GM18909 (cell line): ENCODE measurements at regions not wholly inside any gene's neighbourhood (a gene's known extent, or its start where the extent isn't known, plus 50 kb on each side); places are given as distances from the start of the nearest gene placed in this dataset.

Experiments
- ATAC-seq: cut with Tn5 transposase; IDR thresholded peaks from one replicate; pipeline ENCODE4 v1.9.1; 2021; ENCODE audit warnings: mild to moderate bottlenecking; ENCODE audit not compliant: unreplicated experiment, poor library complexity

- no peak for ATAC-seq
Observed at GRCh38 chr12:59927032-59927431, 331.2 kb downstream of the SLC16A7 start.

DNA sequence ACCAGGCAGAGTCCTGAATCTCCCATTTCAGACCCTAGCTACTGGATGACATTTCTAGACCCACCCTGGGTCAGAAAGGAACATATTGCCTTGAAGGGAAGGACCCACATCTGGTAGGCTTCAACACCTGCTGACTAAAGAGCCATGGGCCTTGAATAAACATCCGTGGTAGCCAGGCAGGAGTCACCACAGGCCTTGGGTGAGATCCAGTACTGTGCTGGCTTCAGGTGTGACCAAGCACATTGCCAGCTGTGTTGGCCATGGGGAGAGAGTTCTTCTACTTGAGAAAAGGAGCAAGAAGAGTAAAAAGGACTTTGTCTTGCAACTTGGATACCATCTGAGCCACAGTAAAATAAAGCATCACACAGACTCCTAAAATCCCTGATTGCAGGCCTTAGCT is 332.6 kb downstream of the SLC16A7 start:
- no peak for ATAC-seq

- no peak for ATAC-seq
Observed at GRCh38 chr12:59929110-59929509, 333.3 kb downstream of the SLC16A7 start.

DNA sequence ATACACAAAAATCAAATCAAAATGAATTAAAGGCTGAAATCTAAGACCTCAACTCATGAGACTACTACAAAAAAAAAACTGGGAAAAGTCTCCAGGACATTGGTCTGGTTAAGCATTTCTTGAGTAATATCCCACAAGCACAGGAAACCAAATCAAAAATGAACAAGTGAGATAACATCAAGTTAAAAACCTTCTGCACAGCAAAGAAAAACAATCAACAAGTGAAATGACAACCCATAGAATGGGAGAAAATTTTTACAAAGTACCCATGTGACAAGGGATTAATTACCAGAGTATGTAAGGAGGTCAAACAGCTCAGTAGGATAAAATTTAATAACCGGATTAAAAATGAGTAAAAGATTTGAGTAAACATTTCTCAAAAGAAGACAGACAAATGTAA is 338.7 kb downstream of the SLC16A7 start:
- ATAC-seq: no peak

DNA sequence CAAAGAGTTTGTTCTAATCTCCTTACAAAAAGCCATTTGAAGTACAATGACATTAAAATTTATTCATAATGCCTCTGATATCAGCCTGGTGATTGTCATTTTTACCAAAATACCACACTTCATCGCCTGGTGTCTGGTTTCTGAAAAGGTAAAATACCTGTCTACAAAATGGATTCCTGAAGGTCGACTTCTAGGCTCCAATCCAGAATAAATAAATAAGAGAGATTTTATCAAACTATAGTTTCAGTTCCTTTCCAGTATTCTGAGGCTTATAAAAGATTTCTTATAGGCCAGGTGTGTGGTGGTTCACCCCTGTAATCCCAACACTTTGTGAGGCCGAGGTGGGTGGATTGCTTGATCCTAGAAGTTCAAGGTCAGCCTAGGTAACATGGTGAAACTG is 340.7 kb downstream of the SLC16A7 start:
- no peak for ATAC-seq

- no peak for ATAC-seq
Observed at GRCh38 chr12:59937148-59937547, 341.3 kb downstream of the SLC16A7 start.

DNA sequence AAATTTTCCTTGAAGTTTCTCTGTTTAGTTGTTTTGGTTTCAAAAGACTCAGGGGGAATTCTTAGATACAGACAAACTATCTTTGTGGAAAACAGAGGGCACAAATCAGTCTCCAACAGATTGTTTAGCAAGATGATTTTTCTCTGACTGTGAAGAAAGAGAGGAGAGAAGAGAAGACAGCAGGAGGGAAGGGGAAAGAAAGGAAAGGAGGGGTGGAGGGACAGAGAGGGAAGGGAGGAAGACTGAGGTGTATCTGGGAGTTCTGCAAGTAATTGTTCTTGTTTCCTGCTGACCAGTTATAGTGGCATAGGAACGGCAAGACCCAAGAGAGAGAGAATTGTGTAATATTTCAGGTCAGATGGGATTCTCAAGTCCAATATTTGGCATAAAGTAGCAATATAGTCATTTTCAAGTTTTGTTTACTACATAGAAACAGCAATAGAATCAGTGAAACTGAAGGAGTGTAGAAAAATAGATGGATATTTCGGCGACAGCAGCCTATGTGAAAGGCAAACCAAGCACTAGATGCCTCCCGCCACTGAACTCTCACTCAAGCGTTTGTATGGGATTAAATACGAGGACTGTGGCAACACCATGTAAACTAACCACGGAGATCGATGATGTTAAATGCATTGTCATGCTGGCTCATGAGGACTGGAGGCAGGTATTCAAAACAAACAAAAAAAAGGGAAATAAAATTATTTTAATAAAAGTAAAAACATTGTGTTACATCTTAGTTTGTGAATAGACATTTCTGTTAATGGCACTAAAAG is 342.5 kb downstream of the SLC16A7 start:
- ATAC-seq: no peak

DNA sequence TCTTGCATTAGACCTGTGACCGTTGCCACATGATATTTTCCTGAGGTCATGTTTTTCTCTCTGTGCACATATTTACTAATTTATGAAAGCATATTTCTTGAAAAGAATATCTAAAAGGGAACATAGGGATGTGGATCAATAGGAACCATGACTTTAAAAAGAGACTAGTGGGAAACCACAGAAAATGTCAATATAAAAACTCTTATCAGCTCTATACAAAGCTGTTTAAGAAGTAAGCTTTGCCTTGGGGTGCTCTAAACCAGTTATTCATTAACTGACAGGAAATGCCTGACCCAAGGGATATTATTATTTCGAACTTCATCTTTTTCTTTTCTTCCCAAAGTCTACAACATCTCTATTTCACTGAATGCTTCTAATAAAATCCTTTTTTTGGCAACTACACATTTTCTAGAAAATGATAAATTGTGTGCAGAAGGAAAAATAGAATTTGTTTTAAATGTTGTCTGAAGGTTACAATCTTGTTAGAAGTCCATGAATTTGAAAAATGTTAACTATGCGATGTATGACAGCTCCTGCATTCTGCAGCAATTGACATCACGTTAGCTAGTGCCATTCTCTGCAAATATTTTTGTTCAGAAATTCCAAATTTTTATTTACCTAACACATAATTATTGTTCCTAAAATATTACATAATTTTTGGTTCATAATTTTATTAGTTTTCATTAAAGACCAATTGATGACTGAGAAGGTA is 345.0 kb downstream of the SLC16A7 start:
- ATAC-seq: no peak

DNA sequence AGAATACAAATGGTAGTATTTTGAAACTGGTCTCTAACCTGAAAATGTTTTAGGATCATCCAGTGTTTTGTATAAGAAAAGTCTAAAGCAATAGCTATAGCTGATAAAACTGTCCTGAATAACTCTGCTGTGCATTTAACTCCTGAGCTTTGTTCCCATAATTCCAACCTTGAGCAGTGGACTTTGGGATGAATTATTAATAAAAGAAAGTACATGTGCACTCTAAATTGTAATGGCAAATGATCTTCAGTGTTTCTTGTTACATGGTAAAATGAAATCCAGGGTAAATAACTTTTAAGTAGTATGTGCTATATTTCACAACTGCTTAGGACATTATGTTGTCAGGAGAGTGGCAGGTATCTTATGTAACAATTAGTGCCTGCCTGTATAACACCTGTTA is 345.6 kb downstream of the SLC16A7 start:
- ATAC-seq: no peak

GRCh38 chr12:59944177-59944576 is 348.3 kb downstream of the SLC16A7 start:
- no peak for ATAC-seq

DNA sequence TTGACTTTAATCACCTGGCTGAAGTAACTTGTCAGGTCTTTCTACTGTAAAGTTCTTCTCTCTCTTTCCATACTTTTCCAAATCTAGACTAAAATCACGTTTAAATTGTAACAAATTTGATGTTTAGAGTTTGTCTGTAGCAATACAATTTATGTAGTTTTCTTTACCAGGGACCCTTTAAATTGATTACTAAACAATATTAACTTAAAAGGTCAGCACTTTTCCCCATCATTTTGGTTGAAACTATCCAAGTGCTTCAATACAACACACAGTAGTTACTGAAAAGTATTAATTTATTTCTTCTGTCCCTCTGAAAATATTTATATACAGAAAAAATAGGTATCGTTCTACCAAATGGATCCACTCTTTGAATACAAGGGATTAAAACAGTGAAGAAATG is 350.8 kb downstream of the SLC16A7 start:
- no peak for ATAC-seq

DNA sequence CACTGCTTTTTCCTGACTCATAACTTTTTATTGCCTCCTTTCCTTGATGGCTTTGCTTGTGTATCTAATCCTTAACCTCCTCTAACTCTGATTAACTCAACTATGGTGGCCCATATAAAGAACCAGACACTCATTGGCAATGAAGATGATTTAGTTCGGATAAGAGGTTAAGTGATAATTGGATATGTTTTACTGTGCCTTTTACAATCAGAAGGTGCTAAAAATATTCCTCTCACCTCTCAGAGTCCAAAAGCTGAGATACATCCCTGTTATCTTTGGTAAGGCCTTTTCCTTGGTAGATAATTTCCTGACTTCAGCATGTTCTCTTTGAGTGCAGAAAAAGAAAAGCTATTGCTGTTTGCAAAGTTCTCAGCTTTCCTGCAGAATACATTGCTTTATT is 367.7 kb downstream of the SLC16A7 start:
- no peak for ATAC-seq

- ATAC-seq: no peak
Observed at GRCh38 chr12:59972905-59973304, 377.1 kb downstream of the SLC16A7 start.

DNA sequence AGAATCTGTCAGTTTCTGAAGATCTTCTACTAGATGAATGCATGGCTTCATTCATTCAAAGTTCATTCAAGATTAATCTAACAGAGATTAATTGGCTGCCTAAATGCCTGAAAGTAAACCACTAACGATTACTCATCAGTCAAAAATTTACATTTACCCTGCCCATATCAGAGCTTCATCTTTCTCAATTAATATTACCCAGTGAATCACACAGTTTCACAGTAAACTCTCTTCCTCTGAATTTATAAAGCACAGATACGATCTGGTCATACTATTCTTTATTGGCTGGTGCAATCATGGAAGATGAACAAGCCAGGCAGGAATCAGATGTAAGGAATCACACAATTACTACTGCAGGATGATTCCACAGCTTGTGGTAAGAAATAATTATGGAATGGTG is 377.7 kb downstream of the SLC16A7 start:
- ATAC-seq: no peak

- no peak for ATAC-seq
Observed at GRCh38 chr12:59977779-59978178, 381.9 kb downstream of the SLC16A7 start.

DNA sequence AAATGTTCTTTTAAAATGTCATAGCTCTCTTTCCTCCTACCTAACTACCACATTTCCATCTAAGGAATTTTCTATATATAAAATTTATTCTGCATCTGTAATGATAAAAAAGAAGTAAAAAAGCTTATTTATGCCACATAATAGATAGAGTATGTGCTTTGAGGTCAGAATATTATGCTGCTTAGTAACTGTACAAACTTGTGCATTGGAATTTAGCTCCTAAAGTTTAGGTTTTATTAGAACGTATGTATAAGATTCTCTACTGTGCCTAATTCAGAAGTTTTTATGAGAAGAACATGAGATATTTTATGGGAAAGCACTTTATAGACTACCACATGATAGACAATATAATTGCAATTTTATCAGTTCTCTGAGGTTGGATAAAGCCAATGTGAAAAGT is 384.6 kb downstream of the SLC16A7 start:
- ATAC-seq: no peak

- no peak for ATAC-seq
Observed at GRCh38 chr12:59999291-59999690, 403.5 kb downstream of the SLC16A7 start.

DNA sequence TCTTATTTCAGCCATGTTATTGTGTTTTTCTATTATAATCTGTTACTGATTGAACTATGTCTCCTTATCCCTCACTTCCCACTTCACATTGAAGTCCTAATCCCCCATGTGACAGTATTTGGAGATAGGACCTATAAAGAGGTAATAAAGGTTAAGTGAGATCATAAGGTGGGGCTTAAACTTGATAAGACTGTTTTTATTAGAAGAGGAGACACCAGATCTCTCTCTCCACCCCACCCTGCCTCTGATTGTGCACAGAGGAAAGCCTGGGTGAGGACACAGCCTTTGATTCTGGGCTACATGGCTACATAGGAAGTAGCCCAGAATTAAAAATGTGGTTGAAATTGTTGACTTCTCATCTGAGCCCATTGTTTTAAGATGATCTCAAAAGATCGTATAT is 414.7 kb downstream of the SLC16A7 start:
- ATAC-seq: no peak

GRCh38 chr12:60012659-60013058 is 416.8 kb downstream of the SLC16A7 start:
- ATAC-seq: no peak

DNA sequence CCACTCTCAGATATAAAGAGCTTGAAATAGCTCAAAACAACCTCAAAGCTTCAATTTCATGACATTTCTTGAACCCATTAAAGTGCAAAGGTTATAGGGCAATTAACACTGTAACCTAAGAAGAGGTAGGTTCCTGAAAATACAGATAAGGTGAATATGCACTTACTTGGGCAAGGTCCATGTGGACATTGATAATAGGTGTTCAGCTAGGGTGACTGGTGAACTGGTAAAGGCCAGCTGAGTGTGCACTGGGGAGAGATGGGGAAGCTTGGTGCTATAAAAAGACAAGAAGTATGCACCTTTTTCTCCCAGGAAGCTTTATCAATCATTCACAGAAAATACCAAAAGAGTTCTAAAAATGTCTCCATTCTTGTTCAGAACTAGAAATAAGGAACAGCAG is 418.6 kb downstream of the SLC16A7 start:
- ATAC-seq: no peak

DNA sequence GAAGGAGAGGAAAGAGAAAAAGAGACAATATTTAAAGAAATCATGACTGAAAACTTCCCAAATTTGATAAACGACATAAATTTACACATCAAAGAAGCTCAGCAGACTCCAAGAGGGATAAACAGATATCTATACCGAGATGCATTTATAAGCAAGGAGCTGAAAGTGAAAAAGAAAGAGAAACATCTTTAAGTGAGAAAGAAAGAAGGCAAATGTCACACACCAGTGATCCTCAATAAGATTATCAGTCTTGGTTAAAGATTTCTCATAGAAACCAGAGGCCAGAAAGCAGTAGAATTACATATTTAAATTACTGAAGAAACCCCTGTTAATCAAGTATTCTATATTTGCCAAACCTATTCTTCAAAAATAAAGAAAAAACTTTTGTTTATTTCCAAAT is 424.2 kb downstream of the SLC16A7 start:
- no peak for ATAC-seq

DNA sequence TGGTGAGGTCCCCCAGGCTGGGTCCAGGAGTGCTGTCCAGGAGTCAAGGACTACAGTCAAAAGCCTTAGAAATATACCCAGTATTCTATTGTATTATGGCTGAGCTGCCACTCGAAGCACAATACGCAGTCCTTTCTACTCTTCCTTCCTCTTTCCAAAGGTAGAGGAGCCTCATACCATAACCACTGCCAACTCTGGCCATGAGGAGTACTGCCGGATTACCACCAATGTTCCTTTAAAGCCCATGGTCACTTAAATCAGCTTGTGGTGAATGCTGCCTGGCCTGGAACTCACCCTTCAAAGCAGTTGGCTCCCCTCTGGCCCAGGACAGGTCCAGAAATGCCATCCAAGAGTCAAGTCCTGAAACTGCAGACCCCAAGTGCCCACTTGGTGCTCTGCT is 425.4 kb downstream of the SLC16A7 start:
- no peak for ATAC-seq
